ENCODE measurements at regions not wholly inside any gene's neighbourhood (a gene's known extent, or its start where the extent isn't known, plus 50 kb on each side); places are given as distances from the start of the nearest gene placed in this dataset.
"Not testable (repeated sequence)": the region's sequence is repeated elsewhere in the genome, so short reads cannot be mapped to it uniquely, and the experiment has no call there.

- no peak for DNase-seq
Measured at GRCh38 chr9:102941868-102942267, 53.3 kb upstream of the CYLC2 start.

- peak in 1 of 2 experiments; percentile 22 for DNase-seq
Measured at GRCh38 chr9:102922526-102922925, 72.6 kb upstream of the CYLC2 start.

DNA sequence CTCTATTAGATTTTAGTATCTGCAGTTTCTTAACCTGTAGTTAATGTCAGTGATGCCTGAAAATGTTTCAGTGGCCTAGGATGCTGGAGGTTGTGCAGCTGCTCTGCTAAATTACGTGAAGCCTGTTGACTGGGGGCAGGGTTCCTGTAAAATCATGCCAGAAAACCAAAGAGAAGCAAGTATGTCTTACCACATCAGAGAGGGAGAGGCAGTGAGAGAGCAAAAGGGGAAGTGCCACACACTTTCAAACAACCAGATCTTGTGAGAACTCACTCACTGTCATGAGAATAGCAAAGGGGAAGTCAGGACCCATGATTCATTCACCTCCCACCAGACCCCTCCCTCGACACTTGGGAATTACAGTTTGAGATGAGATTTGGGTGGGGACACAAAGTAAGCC is 83.9 kb upstream of the CYLC2 start:
- peak; percentile 86 to 88 for DNase-seq

DNA sequence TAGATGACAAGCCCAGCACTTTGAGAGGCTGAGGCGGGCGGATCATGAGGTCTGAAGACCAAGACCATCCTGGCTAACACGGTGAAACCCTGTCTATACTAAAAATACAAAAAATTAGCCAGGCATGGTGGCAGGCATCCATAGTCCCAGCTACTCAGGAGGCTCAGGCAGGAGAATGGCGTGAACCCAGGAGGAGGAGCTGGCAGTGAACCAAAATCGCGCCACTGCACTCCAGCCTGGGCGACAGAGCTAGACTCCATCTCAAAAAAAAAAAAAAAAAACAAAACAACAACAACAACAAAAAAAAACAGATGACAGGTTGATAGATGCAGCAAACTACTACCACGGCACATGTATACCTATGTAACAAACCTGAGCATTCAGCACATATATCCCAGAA is 89.3 kb upstream of the CYLC2 start:
- not testable (repeated sequence) for DNase-seq

- DNase-seq = no peak
Measured at GRCh38 chr9:102892025-102892424, 103.1 kb upstream of the CYLC2 start.

GRCh38 chr9:102888747-102889146 is 106.4 kb upstream of the CYLC2 start:
- not testable (repeated sequence) for DNase-seq

DNA sequence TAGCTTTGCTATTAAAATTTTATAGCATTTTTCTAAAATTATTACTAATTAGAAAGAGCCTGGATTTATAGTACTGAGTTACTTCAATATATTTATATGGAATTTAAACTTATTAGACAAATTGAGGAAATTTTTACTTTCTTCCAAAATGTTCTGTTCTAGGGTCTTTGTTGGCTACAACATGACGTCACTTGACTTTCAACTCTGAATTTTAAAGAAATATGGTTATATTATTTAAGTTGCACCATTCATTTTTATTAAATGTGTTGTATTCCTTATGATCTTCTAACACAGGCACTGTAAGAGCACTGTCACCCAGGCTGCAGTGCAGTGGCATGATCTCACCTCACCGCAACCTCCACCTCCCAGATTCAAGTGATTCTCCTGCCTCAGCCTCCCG is 119.4 kb upstream of the CYLC2 start:
- DNase-seq = no peak

GRCh38 chr9:102867488-102867887 is 127.6 kb upstream of the CYLC2 start:
- no peak for DNase-seq

- DNase-seq = no peak
Measured at GRCh38 chr9:102862478-102862877, 132.7 kb upstream of the CYLC2 start.

DNA sequence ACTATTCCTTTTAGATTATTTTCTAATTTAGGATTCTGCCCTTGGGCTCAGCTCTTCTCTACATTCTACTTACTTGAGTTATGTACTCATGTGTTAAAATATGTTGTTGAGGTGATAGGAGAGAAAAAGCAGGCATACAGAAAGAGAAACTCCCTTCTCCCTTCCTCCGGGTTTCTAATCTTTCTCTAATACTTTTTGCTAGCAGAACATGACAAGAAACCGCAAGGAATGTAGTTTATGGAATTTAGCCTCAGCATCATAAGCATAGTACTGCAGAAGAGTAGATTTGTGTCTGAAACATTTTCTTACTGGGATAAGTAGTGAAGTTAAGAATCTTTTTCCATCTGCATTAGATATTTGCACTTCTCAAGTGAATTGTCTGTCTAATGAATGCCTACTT is 139.5 kb upstream of the CYLC2 start:
- no peak for DNase-seq

- no peak for DNase-seq
Measured at GRCh38 chr9:102845827-102846371, 149.2 kb upstream of the CYLC2 start.

- DNase-seq = no peak
Measured at GRCh38 chr9:102844716-102845115, 150.4 kb upstream of the CYLC2 start.

DNA sequence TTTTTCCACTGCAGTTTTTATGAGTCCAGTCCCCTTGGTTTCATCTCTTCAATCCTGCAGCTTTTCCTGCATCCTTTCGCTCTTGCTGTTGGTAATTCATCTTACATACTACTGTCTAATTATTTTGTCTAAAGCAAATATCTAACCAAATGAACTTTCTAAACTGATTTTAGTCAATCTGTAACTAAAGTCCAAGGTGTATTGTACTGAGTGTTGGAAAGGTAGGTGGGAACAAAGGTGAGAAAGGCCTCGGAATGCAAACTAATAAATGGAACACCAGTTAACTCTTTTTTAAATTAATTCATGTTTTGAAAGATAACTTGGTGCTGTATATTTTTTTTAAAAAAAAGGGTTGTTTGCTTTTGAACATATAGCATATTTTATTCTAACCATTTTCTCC is 152.7 kb upstream of the CYLC2 start:
- no peak for DNase-seq

DNA sequence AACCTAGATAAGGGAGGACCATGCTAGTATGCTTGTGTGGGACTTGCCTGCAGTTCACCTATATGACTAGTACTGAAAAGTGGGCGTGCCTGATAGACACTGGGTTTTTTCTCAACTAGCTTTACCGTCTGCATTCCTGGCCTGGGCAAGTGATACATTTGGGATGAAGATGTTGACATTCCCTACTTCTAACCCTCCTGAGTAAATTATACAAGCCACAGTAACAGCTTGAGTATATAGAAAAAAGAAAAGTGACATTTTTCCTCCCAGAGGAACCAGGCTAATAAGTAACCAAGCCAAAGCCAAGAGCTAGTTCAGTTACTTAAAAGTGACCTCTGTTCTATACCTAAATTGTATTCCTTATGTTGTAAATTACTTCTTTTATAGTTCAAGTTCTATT is 153.8 kb upstream of the CYLC2 start:
- no peak for DNase-seq

DNA sequence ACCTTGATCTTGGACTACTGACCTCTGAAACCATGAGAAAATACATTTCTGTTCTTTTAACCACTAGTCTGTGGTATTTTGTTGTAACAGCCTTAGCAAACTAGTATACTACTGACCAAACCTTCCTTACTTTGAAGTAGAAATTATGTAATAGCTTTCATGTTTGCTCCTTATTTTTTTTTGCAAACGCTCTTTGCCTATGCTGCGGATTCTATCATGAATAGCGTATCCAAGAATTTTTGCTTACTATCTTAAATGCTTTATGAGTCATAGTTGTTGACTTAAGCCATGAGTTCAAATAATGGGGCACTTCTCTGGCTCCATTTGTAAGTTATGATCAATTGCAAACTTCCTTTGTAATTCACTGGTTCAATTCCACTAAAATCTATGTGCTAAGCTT is 154.8 kb upstream of the CYLC2 start:
- DNase-seq = no peak

GRCh38 chr9:102832814-102833213 is 162.3 kb upstream of the CYLC2 start:
- no peak for DNase-seq

- no peak for DNase-seq
Measured at GRCh38 chr9:102796244-102796643, 198.9 kb upstream of the CYLC2 start.

GRCh38 chr9:102795532-102795931 is 199.6 kb upstream of the CYLC2 start:
- no peak for DNase-seq

DNA sequence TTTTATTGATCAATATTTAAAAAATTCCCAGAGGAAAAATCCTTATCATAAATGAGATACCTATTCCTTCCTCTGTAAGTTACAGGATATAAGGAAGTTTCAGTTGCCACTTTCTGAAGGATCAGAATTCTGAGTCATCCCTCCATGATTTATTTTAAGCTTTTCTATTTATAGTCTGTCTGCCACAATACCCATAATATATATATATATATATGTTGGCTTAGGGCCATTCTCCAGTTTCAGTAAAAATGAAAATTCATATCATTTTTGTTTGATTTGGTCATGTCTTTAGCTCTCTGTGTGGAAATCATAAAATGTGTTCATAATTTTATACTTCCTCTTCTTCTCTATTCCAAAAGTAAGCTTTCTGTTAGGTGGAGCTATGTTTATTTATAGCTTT is 215.8 kb upstream of the CYLC2 start:
- DNase-seq = peak in 1 of 2 experiments; percentile 14

DNA sequence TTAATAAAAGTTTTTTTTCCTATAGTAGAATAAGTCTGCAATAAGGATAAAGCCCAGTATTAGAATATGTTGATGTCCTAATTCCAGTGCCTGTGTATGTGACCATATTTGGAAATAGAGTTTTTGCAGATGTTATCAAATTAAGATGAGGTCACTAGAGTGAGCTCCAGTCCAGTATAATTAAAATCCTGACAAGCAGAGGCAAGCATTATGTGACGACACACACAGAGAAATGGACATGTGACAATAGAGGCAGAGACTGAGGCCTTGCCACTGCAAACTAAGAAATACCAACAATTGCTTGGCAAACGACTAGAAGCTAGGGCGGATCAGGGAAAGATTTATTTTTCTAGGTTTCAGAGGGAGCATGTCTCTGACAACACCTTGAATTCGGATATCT is 216.4 kb upstream of the CYLC2 start:
- DNase-seq = no peak

DNA sequence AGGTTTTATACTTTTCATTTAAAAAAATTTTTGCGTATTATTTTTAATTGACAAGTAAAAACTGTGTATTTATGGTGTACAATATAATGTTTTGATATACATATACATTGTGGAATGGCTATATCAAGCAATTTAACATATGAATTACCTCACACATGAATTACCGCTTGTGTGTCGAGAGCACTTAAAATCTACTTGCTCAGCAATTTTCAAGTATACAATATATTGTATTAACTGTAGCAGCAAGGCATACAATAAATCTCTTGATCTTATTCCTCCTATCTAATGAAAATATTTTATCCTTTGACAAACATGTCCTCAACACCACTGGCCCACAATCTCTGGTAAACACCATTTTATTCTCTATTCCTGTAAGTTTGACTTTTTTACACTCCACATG is 224.4 kb upstream of the CYLC2 start:
- DNase-seq = no peak

DNA sequence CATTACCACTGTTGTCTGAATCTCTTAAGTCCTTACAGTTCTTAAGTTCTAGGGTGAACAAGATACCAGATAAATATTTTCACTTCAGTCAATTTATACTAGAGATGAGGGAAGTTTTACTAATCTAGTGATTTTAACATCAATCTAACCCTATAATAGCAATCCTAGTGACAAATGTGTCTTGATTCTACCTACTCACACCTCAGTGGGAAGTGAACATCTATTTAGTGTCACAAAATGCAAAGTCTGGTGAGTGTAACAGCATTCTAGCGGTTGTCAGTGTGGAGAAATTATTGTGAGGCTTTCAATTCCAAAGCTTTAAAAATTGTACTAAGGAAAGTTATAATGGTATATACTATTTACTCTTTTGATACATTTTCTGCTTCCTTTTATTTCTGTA is 225.8 kb upstream of the CYLC2 start:
- DNase-seq = no peak

DNA sequence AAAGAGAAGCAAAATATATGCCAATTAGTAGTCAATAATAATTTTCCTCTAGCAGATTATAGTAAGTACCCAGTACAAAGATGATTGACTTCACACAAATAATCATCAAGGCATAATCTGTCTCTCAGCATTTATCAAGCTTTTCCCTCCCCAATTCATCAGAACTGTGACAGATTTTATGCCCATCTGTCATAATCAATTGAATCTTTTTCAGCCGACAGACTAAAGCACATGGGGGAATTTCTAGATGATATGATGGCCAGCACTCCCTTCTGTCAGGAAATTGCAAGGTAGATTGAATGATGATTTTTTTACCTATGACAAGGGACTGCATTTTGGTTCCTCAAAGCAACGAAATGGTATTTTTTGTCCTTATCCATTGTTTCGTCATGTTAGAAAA is 227.1 kb upstream of the CYLC2 start:
- no peak for DNase-seq

- DNase-seq = no peak
Measured at GRCh38 chr9:102767076-102767475, 228.1 kb upstream of the CYLC2 start.

DNA sequence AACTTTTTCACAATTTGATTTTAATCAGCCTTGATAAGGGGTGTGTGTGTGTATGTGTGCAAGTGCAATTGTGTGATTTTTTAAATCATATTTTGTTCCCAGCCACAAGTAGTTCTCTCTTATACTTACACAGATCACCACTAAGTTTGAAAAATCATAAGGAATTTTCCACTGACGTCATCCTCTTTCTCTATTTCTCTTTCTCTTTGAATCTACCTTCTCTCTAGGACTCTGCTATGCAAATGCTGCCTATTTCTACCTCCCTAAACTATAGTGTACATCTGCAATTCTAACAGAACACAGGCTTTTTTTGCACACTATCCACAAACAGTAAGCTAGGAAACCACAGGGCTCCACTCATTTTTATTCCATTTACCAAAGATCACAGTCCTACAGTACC is 254.6 kb upstream of the CYLC2 start:
- no peak for DNase-seq

GRCh38 chr9:102728946-102729345 is 266.2 kb upstream of the CYLC2 start:
- no peak for DNase-seq
